CD4-positive, CD25-positive, alpha-beta regulatory T cell (primary cell): ENCODE measurements at regions not wholly inside any gene's neighbourhood (a gene's known extent, or its start where the extent isn't known, plus 50 kb on each side); places are given as distances from the start of the nearest gene placed in this dataset.

ENCODE experiments used
- ATAC-seq, 2 donors: fragments of 150-1000 bp; cut with Tn5 transposase; one replicate each; pipeline ENCODE4 v1.10.0; 2021; ENCODE audit warnings: low read depth in 2 of 2, moderate number of reproducible peaks in 2 of 2, moderate library complexity in 1 of 2
- DNase-seq, 3 donors: peaks; one replicate each; pipeline versions ENCODE4 v3.0.0 to v3.0.0-alpha.2; 2012 to 2022; ENCODE audit warnings: mixed read lengths in 1 of 3
- H3K27ac ChIP-seq: one replicate; pipeline ENCODE4 v1.7.0; 2013; ENCODE audit warnings: mild to moderate bottlenecking, low read length; ENCODE audit not compliant: insufficient read depth, poor library complexity, severe bottlenecking
- H3K27me3 ChIP-seq: one replicate; pipeline ENCODE4 v1.7.0; 2013; ENCODE audit warnings: low read length; ENCODE audit not compliant: control insufficient read depth, insufficient read depth
- H3K36me3 ChIP-seq: one replicate; pipeline ENCODE4 v1.7.0; 2013; ENCODE audit warnings: mild to moderate bottlenecking, low read length, moderate library complexity; ENCODE audit not compliant: control insufficient read depth, insufficient read depth
- H3K4me1 ChIP-seq: 2 replicates; pipeline ENCODE4 v1.7.0; 2013; ENCODE audit warnings: mild to moderate bottlenecking, low read length; ENCODE audit not compliant: insufficient read depth, control insufficient read depth, poor library complexity, severe bottlenecking
- H3K4me3 ChIP-seq: one replicate; pipeline ENCODE4 v1.7.0; 2013; ENCODE audit warnings: low read depth, mild to moderate bottlenecking, low read length, moderate library complexity
- H3K9me3 ChIP-seq, 2 experiments: 1 replicate in 1 of 2; 2 replicates in 1 of 2; pipeline ENCODE4 v1.7.0; 2013; ENCODE audit warnings: low read length in 2 of 2, mild to moderate bottlenecking in 1 of 2, moderate library complexity in 1 of 2; ENCODE audit not compliant: control insufficient read depth in 2 of 2
- H3K27ac Mint-ChIP-seq, 3 donors: one replicate each; pipeline ENCODE4 v1.8.0; 2020 to 2022; ENCODE audit warnings: mild to moderate bottlenecking in 3 of 3, mixed read lengths in 3 of 3, moderate library complexity in 2 of 3
- H3K27me3 Mint-ChIP-seq: one replicate; pipeline ENCODE4 v1.8.0; 2022; ENCODE audit warnings: mild to moderate bottlenecking, mixed read lengths
- H3K36me3 Mint-ChIP-seq: one replicate; pipeline ENCODE4 v1.8.0; 2020; ENCODE audit warnings: mixed read lengths
- H3K4me1 Mint-ChIP-seq, 4 donors: one replicate each; pipeline ENCODE4 v1.8.0; 2020 to 2022; ENCODE audit warnings: mixed read lengths in 4 of 4, mild to moderate bottlenecking in 1 of 4
- H3K4me3 Mint-ChIP-seq, 4 donors: one replicate each; pipeline ENCODE4 v1.8.0; 2020 to 2022; ENCODE audit warnings: mild to moderate bottlenecking in 4 of 4, mixed read lengths in 4 of 4, moderate library complexity in 3 of 4
- H3K9me3 Mint-ChIP-seq, 7 donors: one replicate each; pipeline ENCODE4 v1.8.0; 2020 to 2022; ENCODE audit warnings: mixed read lengths in 7 of 7, mild to moderate bottlenecking in 3 of 7, moderate library complexity in 2 of 7

- Mint-ChIP-seq H3K27ac (peak overlapping the region in 2 of 3 donors; percentile 9 to 79), H3K36me3 (no peaks in the 10 kb centered on the region)
- H3K4me1 ChIP-seq = peaks cover 7% of the 10 kb centered on the region
Measured at GRCh38 chr4:151883747-151884146, 122.9 kb upstream of the GATB start.

DNA sequence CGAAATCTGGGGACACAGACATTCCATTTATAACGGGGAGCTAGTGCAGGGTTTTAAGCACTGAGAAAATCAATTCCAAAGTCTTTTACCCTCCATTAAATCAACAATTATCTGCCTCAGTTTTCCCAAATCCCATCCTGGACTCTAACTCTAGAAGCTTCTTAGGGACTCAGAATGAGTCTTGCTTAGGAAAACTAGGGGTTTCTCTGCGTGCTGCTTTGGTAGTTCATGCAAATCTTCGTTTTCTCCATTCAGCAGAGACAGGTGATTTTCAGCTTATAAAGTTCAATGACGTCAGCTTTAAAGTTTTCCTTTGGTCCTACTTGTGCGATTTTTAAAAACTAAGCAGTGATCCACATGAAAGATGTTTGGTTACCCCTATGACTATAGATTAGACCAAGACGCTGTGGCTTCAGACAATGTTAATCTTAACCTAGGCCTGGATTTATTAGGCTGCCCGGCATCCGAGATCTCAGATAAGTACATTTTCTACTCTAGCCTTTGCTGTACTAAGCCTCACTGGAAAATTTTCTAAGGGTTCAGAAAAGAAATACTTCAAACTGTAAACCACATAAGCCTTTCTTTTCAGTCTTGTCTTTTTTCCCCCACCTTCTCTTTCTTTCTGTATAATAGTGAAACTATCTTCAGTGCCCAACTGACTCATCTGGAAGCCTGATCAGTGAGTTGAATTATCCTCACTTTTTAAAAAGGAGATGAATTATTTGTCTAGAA, 121.4 kb upstream of the GATB start:
- H3K9me3 Mint-ChIP-seq = peaks cover 0 to 2% (median 2%) of the 10 kb centered on the region in 7 donors
- Histone ChIP-seq H3K9me3 (peaks cover 0 to 2% of the 10 kb centered on the region in 2 experiments), H3K27me3 (no peaks in the 10 kb centered on the region), H3K27ac (no peak overlapping the region), H3K36me3 (no peaks in the 10 kb centered on the region), H3K4me3 (no peak overlapping the region), H3K4me1 (peaks cover 7% of the 10 kb centered on the region)
- peak in 1 of 3 donors; percentile 20 for DNase-seq
- no peak for ATAC-seq
- H3K27me3 Mint-ChIP-seq = no peaks in the 10 kb centered on the region
- H3K4me1 Mint-ChIP-seq = peaks cover 0 to 28% (median 19%) of the 10 kb centered on the region in 4 donors
- H3K36me3 Mint-ChIP-seq = no peaks in the 10 kb centered on the region
- H3K27ac Mint-ChIP-seq = peak overlapping the region; percentile 51 to 79 (median 77)
- peak overlapping the region in 1 of 4 donors; percentile 56 for H3K4me3 Mint-ChIP-seq

More at GRCh38 chr4:151883747-151884146, 122.9 kb upstream of the GATB start:
- H3K27me3 ChIP-seq = no peaks in the 10 kb centered on the region
- H3K4me3 ChIP-seq = no peak overlapping the region
- ATAC-seq (no peak), DNase-seq (no peak)
- H3K9me3 Mint-ChIP-seq = peaks cover 0 to 2% (median 2%) of the 10 kb centered on the region in 7 donors
- no peak overlapping the region for H3K27ac ChIP-seq
- H3K27me3 Mint-ChIP-seq = peaks cover 5% of the 10 kb centered on the region
- H3K4me3 Mint-ChIP-seq = no peak overlapping the region
- H3K36me3 ChIP-seq = no peaks in the 10 kb centered on the region
- peaks cover 0 to 2% of the 10 kb centered on the region in 2 experiments for H3K9me3 ChIP-seq
- peaks cover 0 to 33% (median 21%) of the 10 kb centered on the region in 4 donors for H3K4me1 Mint-ChIP-seq

DNA sequence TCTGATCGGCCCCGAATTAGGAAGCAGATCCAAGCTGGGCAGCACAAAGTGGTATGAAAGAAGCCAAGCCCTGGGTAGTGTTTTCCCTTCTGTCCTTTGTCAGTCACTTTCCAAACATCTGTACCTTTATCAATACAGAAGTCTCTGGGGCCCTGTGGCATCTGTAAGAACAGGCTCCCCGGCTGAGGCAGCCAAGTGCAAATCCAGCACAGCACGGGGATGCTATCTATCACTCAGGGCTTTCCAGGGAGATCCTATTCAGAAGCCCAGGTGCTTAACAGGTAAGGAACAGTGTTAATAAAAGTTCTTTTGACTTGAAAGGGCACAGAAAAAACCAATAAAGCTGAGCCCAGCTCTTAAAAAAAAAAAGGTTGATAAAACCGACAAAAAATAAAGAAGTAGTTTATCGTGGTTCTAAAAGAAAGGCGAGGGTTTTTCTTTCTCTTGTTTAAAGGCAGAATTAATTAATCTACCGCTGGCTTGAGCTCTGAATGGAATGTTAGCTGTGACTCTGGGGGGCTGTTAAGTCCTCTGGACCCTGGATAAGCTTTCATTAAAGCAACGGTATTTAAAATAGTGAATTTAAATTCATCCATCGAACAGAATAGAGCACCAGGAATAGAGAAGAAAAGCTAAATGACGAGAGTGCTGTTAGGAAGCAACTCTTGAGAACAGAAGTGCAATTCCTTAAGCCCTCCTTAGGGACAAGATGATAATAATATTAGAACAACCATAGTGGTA, 119.1 kb upstream of the GATB start:
- no peaks in the 10 kb centered on the region for H3K9me3 ChIP-seq
- H3K9me3 Mint-ChIP-seq = peaks cover 0 to 3% (median 0%) of the 10 kb centered on the region in 7 donors
- no peak overlapping the region for H3K27ac ChIP-seq
- H3K27me3 Mint-ChIP-seq = peaks cover 4% of the 10 kb centered on the region
- no peaks in the 10 kb centered on the region for H3K36me3 Mint-ChIP-seq
- no peaks in the 10 kb centered on the region for H3K27me3 ChIP-seq
- no peaks in the 10 kb centered on the region for H3K36me3 ChIP-seq
- no peak overlapping the region for H3K27ac Mint-ChIP-seq
- no peak for DNase-seq
- H3K4me3 Mint-ChIP-seq = no peak overlapping the region
- H3K4me1 Mint-ChIP-seq = peaks cover 0 to 28% (median 19%) of the 10 kb centered on the region in 4 donors
- no peak for ATAC-seq
- H3K4me1 ChIP-seq = peaks cover 7% of the 10 kb centered on the region
- no peak overlapping the region for H3K4me3 ChIP-seq

- peaks cover 0 to 5% (median 2%) of the 10 kb centered on the region in 4 donors for H3K4me1 Mint-ChIP-seq
- H3K9me3 Mint-ChIP-seq = peaks cover 0 to 9% (median 0%) of the 10 kb centered on the region in 7 donors
- Histone ChIP-seq H3K4me1 (no peaks in the 10 kb centered on the region), H3K27me3 (no peaks in the 10 kb centered on the region), H3K36me3 (no peaks in the 10 kb centered on the region), H3K27ac (no peak overlapping the region), H3K9me3 (no peaks in the 10 kb centered on the region), H3K4me3 (no peak overlapping the region)
- no peak for ATAC-seq
- H3K36me3 Mint-ChIP-seq = no peaks in the 10 kb centered on the region
- H3K4me3 Mint-ChIP-seq = peak overlapping the region in 1 of 4 donors; percentile 21
- no peak for DNase-seq
- peaks cover 4% of the 10 kb centered on the region for H3K27me3 Mint-ChIP-seq
- H3K27ac Mint-ChIP-seq = no peak overlapping the region
Measured at GRCh38 chr4:151876381-151876988, 115.7 kb upstream of the GATB start.

GRCh38 chr4:151874328-151874727, 113.5 kb upstream of the GATB start:
- Histone ChIP-seq H3K4me1 (no peaks in the 10 kb centered on the region), H3K4me3 (no peak overlapping the region), H3K9me3 (no peaks in the 10 kb centered on the region), H3K27me3 (no peaks in the 10 kb centered on the region), H3K36me3 (no peaks in the 10 kb centered on the region), H3K27ac (no peak overlapping the region)
- H3K36me3 Mint-ChIP-seq = no peaks in the 10 kb centered on the region
- H3K27me3 Mint-ChIP-seq = peaks cover 10% of the 10 kb centered on the region
- H3K27ac Mint-ChIP-seq = no peak overlapping the region
- H3K9me3 Mint-ChIP-seq = peaks cover 0 to 10% (median 0%) of the 10 kb centered on the region in 7 donors
- no peaks in the 10 kb centered on the region for H3K4me1 Mint-ChIP-seq
- ATAC-seq (no peak), DNase-seq (no peak)
- no peak overlapping the region for H3K4me3 Mint-ChIP-seq

GRCh38 chr4:151866592-151866918, 105.7 kb upstream of the GATB start:
- Histone ChIP-seq H3K4me1 (no peaks in the 10 kb centered on the region), H3K36me3 (no peaks in the 10 kb centered on the region), H3K4me3 (no peak overlapping the region), H3K9me3 (no peaks in the 10 kb centered on the region), H3K27ac (no peak overlapping the region), H3K27me3 (no peaks in the 10 kb centered on the region)
- peaks cover 0 to 10% (median 3%) of the 10 kb centered on the region in 4 donors for H3K4me1 Mint-ChIP-seq
- no peak for ATAC-seq
- H3K27me3 Mint-ChIP-seq = peaks cover 11% of the 10 kb centered on the region
- H3K27ac Mint-ChIP-seq = no peak overlapping the region
- H3K9me3 Mint-ChIP-seq = peaks cover 0 to 2% (median 0%) of the 10 kb centered on the region in 7 donors
- no peaks in the 10 kb centered on the region for H3K36me3 Mint-ChIP-seq
- no peak for DNase-seq
- no peak overlapping the region for H3K4me3 Mint-ChIP-seq

DNA sequence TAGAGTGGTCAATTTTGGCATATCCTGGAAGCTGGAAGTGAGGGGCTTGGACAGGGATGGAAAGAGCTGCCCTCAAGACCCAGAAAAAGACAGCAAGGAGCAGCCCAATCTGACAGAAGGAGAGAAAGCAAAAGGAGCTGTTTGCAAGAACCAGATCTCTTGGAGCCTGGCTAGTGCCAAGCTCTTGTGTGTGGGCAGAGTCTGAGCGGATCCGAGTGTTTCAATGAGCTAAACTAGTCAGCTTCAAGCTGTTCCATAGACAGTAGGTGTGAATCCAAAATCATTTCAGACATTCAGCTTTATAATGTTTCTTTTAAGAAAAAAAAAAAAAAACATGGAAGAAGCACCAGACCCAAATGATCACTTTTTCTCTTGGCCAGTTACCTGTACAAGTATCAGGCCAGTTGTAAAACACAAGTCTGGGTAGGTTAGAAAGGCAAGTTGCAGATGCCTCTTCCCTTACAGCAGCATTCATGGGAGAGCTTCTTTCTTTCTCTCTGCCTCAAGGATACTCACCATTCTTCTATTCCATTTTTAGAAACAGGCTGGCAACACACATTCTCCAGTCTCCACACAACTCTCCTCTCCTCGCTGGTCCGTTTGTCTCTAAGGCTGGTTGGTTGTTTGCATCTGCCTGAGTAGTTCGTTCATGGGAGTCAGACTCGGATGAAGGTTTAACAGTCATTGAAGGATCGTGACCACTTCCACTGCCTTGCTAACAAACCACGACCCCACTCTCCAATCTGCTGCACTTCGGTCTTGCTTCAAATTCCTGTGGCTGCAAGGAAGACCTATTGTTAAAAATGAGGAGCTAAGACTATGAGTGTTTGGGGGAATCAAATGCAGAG, 105.2 kb upstream of the GATB start:
- H3K4me3 Mint-ChIP-seq = peak overlapping the region in 1 of 4 donors; percentile 1
- DNase-seq (no peak), ATAC-seq (no peak)
- Histone ChIP-seq H3K36me3 (no peaks in the 10 kb centered on the region), H3K4me1 (no peaks in the 10 kb centered on the region), H3K4me3 (no peak overlapping the region), H3K9me3 (no peaks in the 10 kb centered on the region), H3K27me3 (no peaks in the 10 kb centered on the region), H3K27ac (no peak overlapping the region)
- H3K4me1 Mint-ChIP-seq = peaks cover 0 to 10% (median 3%) of the 10 kb centered on the region in 4 donors
- peaks cover 0 to 2% (median 0%) of the 10 kb centered on the region in 7 donors for H3K9me3 Mint-ChIP-seq
- H3K27ac Mint-ChIP-seq = peak overlapping the region in 1 of 3 donors; percentile 34
- H3K36me3 Mint-ChIP-seq = no peaks in the 10 kb centered on the region
- H3K27me3 Mint-ChIP-seq = peaks cover 11% of the 10 kb centered on the region
